ENCODE measurements at regions not wholly inside any gene's neighbourhood (a gene's known extent, or its start where the extent isn't known, plus 50 kb on each side); places are given as distances from the start of the nearest gene placed in this dataset.

GRCh38 chr6:21965016-21965415 is 331.8 kb downstream of the PRL start:
- TF ChIP-seq CTCF (IDR thresholded peaks at IDR 0.05): no peak
- TF ChIP-seq POLR2A (IDR thresholded peaks at IDR 0.05): no peak

Measured in heart left ventricle (tissue), 13 donors.